Activated CD4-positive, alpha-beta T cell treated with anti-CD3 and anti-CD28 coated beads for 1 hour (primary cell): ENCODE measurements at regions not wholly inside any gene's neighbourhood (a gene's known extent, or its start where the extent isn't known, plus 50 kb on each side); places are given as distances from the start of the nearest gene placed in this dataset.
"Not testable (repeated sequence)": the region's sequence is repeated elsewhere in the genome, so short reads cannot be mapped to it uniquely, and the experiment has no call there.

ENCODE experiments used
- DNase-seq: peaks from one replicate; pipeline ENCODE4 v3.0.0-alpha.2; 2020

DNA sequence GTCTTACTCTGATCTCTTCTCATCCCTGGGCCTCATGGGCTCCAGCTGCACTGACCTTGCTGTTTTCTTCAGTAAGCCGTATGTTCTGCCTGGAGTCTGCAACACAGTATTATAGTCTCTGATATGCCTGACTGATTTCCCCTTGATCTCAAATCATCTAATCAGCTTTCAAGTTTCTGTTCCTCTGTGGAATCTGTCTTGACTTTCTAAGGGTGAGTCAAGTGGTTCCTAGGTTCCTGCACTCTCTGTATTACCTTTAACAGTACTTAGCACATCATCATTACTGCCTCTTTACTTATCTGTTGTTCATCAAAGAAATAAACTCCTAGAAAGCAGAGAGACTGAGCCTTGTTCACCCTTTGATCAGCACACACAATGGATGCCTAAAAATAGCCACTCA lies 350.7 kb downstream of the LMO7 start:
- no peak for DNase-seq

DNA sequence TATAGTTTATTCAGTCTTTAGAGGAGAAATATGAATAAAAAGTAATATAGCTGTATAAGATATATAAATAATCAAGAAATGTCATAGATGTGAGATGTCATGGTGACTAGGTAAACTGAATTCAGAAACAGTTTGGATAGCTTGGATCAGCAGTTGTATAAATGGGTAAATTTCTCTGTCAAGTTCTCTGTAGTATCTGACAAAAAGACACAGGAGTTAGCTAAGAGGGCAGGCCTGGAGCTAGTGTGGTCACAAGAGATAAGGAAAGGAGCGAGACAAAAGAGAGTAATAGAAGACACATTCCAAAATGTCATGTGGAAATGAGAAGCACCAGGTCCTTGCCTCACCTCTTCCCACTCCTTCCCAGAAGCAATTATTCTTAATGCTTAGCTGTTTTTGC lies 349.0 kb downstream of the LMO7 start:
- DNase-seq = no peak

DNA sequence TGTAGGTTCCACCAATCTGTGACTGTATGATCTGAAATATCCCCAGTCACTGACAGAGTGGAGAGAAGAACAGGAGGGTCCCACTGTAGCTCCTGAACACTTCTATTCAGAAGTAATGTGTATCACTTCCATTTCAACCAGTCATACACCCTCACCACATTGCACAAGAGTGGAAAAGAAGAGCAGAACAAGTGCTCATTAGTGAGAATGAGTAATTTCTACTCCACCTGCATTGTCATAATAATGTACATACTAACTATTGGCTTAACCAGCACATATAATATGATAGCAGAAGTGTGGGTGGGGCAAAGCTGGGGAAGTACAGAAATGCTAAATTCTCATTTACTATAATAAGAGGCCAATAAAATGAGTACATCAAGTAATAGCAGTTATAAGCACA lies 342.7 kb downstream of the LMO7 start:
- no peak for DNase-seq

DNA sequence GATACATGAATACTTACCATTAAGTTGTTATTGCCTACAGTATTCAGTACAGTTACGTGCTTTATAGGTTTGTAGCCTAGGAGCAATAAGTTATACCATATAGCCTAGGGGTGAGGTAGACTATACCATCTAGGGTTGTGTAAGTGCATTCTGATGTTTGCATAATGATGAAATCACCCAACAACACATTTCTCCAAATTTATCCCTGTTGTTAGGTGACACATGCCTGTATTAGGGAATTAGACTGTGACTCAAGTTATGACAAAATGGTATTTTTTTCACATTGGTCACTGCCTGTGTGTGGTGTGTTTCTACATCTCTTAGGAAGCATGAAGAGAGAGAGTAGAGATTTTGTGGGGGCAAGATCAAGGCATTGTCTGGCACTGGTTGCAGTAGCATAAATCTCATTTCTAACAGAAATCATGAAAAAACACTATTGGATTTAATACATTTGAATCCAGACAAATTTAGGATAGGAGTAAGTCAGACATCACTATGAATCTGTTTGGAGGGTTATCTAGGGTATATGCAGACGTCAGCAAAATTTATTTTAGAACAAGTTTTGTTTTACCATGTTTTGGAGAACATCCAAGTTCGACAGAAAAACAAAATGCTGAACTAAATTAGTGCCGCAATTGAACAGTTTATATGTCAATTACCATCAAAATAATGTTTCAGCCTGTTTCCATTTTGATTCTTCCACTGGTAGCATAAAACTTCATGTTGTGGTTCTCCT lies 332.1 kb downstream of the LMO7 start:
- DNase-seq = no peak

DNA sequence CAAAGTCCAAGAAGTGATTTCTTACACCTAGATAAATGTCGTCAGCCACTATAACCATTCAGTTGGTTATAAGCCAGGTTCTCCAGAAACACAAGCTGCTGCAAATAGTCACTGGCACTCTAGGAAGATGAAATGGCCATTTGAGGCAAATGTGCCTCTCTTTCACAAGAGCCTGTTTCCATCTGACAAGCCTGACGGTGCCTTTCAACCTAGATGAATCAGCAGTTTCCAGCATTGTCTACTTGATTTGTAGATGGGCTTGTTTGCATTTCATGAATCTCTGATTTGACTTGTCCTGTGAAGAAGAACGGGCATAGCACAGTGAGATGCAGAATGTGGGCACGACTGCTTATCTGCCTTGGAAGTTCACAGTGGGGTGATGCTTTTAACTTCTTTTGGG lies 327.2 kb downstream of the LMO7 start:
- no peak for DNase-seq

DNA sequence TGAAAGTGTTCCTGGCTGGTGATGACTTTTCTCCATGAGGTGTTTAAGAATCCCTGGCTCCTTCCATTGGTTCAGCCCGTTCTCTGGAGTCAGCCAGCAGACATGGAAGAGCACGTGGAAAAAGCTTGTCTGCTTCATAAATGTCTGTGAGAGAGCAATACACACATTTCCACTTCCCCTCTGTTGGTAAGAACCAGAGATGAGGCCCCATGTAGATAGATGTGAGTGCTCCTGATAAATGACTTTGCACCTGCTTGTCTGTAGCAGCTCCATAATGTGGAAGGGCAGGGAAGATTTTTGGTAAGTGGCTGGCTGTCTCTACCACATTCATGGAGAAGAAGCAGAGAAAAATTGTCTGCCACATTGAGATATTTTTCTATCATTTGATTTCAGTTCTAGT lies 325.8 kb downstream of the LMO7 start:
- no peak for DNase-seq

DNA sequence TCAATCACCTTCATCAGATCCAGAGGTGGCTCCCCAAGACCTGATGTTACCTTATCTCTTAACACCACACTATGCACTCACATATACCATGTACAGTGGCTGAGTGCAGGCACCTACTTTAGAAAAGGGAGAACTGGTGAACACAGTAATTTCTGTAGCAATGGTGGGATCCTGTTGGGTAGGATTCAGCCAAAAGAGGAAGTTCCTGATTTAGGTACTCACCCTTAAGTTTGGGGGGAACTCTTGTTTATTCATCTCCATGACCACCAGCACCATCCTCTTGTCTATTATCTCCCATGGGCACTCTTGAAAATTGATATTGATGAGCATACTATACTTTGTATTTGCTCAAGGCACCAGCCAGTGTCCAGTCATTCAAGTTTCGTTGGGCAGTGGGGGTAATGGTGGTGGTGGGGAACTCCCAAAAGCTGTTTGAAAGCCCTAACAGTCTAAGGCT lies 324.4 kb downstream of the LMO7 start:
- no peak for DNase-seq

DNA sequence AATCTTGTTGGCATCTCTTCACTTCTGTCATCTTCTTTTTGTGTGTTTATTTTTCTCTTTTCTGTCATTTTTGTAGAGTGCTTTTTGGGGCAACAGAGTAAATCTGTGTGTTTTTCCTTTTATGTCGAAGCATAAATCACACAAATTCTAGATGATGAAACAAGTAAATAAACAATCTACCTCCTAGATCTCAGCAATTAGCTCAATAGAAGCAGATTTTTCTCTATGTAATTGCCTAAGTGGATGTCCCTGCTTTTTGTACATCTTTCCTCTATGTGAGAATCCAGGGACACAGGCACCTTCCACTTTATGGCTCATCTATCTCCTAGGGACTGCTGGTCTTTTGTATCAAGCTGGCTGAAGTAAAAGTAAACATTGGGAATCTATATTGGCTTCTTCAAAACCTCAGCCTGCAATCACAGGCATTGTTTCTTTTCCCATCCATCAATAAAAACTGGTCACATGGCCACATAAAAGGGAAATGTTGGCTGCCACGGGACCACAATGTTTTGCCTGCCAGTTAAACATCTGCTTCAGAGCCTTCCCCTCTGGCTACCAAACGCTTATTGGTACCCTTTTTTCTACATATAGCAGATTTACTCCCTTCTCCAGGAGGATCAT lies 323.8 kb downstream of the LMO7 start:
- no peak for DNase-seq

DNA sequence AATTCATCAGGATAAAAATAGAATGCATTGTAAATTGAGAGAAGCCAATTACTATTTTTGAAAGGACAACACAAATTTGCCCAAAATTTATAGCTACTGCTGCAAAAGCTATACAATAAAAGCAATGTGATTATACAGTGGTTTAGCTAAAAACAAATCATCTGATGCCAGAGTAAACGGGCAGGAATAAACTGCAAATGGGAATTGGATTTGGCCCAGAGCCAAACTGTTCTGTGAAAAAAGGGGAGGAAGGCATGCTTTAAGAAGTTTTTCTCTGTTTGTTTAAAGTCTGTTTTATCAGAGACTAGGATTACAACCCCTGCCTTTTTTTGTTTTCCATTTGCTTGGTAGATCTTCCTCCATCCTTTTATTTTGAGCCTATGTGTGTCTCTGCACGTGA lies 317.5 kb downstream of the LMO7 start:
- not testable (repeated sequence) for DNase-seq

DNA sequence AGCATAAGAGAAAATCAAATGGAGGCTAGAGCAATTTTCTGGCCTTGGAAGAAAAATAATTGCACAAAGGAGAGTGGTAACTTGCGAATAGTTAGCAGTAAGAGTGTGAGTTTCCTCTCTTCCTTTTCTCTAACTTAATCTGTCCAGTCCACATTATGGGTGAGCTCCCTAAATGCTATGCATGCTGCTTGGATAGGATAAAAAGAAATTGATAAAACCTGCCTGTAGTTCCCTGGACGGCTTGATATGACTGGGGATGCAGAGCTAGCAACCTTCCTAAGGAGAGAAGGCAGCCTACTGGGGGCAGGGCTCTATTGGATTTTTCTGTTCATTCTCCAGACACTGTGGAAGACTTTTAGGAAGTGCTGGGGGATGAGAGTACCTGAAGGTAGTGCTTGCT lies 311.3 kb downstream of the LMO7 start:
- DNase-seq = no peak

DNA sequence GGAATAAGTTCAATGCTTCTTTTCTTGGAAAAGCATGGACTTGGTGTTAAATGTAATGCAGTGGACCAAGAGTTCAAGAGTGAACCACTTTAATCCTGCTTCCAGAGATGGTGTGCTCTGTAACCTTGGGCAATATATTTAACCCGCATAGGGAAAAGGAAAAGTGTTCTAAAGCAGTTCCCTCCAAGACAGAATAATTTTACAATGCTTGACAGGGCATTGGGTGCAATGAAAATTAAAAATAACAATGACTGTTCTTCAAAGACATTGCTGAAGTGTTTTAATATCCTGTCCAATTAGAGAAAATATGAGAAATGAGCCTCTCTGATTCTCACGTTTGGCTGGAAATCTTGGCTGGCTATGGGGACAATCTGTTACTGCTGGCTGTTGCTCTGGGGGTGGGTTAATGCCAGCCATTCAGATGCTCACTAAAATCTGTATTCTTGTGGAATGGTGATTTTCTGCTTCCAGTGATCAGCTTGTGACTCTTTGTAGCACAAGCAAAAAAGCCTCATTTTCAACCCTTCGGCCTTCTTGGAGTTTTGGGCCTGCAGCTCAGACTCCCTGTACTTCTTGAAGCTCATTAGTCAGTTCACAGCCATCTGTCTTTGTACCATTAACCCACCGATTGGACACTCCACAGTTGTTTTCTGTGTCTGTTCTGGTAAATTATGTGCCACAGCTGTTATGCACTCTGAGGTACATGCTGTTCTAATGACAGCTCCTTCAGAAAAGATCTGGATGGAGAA lies 310.6 kb downstream of the LMO7 start:
- DNase-seq = no peak

DNA sequence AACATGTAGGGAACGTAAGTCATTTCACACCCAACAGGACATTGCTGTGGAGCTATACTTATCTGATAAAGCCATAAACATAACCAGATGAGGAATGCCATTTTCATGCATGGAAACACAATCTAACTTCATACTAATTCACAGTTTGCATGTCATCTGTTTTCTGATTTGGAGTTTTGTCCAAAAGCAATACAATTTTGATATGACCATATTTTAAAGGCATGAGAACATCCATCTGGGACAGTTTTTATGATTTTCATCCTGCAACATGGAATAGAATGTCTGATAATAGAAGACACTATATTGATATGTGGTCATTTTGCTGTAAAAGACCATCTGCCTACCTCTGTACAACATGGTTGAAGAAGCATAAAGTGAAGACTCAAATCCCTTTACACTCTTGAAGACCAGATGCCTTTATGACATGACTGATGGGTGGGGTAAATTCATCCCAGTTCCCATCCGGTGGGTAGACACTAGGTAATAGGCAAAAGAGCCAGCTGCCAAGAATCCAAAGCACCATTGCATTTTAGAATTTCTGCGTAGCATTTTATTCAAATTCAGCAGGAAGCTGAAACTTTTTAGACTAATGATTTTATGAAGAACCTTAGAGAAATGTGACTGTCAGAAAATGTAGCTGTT lies 309.8 kb downstream of the LMO7 start:
- no peak for DNase-seq

DNA sequence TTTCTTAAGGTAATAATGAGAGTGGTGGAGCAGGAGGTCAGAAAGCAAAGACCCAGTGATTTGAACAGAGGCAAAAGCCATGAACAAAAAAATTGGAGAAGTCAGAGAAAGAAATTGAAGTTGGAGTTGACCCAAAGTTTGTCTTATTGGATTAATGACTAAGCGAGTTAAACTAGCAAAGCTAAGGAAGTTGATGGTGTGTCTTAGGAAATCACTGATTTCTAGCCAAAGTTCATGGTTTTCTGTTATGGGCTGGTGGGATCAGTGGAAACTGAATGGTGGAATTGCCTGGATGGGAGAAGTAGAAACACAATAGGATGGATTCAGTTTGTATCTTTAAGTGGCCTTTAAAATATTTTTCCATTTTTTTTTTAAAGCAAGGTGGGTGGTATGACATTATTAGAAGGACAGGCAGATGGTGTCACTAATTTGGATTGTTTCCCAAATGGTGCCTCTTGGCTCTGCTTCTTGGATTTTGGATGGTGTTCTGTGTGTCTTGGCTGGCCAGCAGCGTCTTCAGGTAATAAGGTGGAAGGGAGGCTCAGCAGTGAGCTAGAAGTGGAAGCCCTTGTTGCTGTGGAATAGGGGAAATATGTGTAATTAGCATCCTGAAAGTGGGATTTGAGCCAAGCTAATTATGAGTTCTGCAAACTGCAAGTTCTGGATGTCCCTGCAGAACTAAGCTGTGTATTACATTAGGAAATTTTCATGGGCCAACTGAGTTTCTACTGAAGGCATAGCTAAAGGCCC lies 302.9 kb downstream of the LMO7 start:
- DNase-seq = no peak

DNA sequence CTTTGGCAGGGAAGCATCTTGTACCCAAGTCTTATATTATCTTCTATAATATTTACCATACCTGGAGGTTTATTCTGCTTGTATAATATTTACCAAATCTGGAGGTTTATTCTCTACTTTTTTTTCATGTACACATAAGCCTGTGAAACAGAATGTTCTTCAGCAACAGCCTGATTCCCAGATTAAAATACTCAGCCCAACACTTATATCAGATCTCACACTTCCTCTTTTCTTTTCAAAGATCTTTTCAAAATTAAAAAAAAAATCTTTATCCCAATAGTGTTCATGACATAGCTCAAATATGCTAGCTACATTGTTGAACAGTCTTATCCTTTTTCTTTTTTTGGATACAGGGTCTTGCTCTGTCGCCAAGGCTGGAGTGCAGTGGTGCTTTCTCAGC lies 300.7 kb downstream of the LMO7 start:
- DNase-seq = no peak

DNA sequence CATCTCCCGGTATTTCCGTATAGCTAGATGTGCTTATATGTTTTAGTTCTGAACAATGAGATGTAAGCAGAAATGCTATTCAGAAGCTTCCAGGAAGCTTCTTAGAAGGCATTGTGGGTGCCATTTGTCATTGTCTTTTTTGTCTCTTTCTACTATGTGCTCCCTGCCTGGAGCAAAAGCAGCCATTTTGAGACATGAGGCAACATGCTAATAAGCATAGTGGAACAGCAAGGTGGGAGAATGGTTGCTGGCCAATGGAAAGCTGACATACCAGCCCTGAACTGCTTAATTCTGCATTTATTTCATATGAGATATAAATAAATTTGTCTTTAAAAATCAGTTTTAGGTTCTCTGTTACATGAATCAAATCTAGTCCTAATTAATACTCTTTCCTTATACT lies 299.7 kb downstream of the LMO7 start:
- no peak for DNase-seq

DNA sequence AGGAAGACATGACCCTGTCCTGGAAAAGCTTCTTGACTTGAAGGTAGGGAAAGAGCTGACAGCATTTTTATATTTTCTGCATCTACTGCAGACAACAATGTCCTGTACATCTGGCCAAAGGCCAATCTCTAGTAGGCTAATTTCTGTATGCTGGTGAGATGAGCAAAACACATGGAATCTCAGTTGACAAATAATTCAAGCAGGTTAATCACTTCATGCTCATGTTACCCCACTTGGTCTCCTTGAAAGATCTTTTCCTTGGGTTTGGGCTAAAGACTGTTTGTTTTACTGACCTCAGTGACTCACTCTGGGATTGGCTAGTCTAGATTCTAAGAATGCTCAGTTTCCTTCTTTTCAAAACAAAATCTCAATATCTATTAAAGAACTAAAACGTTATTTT lies 298.8 kb downstream of the LMO7 start:
- DNase-seq = no peak

DNA sequence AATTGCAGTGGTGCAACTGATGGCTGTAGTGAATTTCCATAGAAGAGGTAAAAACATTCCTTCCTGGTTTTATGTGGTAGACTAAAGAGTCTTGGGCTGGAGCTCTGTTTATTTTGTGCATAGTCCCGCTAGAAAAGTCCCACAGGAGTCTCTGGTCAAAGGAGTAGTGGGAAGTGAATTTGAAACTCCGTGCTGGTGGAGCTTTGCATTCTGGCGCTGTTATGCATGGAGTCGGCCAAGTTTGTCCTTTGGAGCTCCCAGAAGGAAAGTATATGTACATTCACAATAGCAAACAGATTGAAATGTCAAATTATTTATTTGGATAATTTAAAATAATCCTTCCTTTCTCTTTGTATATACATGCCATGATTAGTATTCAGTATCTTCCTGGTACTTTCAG lies 296.5 kb downstream of the LMO7 start:
- DNase-seq = no peak

DNA sequence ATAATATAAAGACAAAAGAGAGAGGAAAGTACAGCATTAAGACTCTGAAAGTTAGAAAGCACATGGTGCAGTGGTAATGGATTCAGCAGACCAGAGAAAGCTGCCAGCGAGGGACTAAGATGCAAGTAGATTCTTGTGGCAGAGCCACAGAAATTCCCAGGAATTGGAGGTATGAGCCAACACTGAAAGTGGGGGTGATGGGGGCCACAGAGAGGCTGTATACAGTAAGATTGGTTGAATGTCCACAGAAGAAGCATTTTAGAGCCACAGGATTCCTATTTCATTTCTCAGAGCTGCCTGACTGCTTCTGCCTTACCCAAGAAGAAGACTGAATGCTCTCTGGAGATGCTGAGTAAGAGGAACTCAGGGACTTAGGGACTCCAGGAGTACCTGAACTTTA lies 295.0 kb downstream of the LMO7 start:
- DNase-seq = no peak

DNA sequence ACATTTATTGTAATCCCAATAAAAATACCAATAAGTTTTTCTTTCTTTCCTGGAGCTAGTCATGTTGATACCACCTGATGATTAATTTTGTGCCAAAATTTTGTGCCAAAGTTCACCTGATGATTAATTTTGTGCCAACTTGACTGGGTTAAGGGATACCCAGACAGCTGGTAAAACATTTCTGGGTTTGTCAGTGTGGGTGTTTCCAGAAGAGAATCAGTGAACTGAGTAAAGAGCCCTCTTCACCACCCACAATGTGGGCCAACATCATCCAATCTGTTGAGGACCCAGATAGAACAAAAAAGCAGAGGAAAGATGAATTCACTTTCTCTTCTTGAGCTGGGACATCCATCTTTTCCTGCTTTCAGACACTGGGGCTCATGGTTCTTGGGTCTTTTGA lies 292.9 kb downstream of the LMO7 start:
- no peak for DNase-seq

DNA sequence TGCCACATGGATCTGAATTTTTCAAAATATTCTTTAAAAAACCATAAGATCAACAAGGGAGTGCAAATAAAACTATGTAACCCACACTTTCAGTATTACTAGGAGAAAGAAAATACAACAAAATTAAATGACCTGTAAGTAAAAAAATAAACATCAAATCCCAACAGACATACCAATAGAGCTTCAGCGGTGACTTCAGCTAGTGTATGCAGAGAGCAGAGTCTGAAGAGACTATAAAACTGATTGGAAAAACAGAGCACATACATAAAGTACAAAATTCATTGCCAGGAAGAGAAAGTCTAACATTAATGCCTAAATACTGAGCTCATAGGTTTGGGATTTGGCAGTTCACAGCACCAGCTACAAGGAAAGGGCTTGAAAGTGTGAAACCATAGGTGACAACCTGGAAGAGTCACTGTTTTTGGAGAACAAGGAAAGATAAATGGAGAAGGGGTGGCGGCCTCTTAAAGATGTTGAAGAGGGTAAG lies 291.1 kb downstream of the LMO7 start:
- no peak for DNase-seq

DNA sequence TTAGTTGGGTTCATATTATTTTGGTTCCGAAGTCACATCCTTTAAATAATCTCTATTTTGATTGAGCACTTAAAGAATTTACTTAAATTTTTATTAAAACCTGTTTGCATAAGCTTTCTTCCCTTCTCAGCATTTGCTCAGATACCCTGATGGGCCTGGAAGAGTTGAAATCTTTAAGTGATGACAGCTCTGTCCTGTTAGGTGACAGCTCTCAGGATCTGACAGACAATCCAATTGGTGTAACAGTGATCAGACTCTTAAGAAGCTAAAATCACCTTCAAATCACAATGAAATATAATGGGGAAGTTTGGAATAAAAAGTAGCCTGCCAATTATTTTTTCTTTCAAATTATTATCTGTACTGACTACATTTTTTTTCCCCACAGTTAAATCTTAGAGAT lies 284.4 kb downstream of the LMO7 start:
- no peak for DNase-seq

DNA sequence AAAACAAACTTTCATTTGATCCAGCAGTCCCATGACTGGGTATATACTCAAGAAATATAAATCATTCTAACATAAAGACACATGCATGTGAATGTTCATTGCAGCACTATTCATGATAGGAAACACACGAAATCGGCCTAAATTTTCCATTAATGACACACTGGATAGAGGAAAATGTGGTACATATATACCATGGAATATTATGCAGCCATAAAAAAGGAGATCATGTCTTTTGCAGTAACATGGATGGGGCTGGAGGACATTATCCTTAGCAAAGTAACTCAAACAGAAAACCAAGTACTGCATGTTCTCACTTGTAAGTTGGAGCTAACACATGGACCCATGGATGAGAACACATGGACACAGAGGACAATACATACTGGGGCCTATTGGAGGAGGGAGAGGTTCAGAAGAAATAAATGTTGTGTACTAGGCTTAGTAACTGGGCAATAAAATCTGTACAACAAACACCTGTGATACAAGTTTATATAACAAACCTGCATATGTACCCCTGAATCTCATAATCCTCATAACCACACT lies 283.6 kb downstream of the LMO7 start:
- no peak for DNase-seq

DNA sequence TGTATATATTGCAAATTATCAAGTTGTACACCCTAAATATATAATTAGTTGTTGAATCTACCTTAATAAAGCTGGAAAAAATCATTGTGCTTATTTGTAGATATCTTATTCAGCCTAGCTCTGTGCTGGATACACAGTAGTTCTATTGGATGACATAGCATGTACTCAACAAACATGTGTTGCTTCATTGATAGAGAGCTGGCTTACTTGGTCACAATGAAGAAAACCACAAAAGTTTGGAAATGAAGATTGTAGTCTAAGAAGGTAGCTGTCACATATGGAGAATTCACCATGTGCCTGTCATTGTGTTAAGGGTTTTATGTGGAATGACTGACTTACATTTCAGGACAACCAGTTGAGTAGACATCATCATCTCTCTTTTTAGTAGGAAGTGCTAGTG lies 278.9 kb downstream of the LMO7 start:
- no peak for DNase-seq
